NCI-H2107 treated with DMSO at 0.1 percent for 48 hours (cell line): ENCODE measurements at regions not wholly inside any gene's neighbourhood (a gene's known extent, or its start where the extent isn't known, plus 50 kb on each side); places are given as distances from the start of the nearest gene placed in this dataset.
"Not testable (repeated sequence)": the region's sequence is repeated elsewhere in the genome, so short reads cannot be mapped to it uniquely, and the experiment has no call there.

Experiments used
- DNase-seq: peaks from one replicate; lab custom pipeline; 2025; ENCODE audit not compliant: unreplicated experiment; lab: John Stamatoyannopoulos, UW

- DNase-seq: no peak
Observed at GRCh38 chr13:95388420-95389079, 87.3 kb upstream of the ABCC4 start.

- DNase-seq: no peak
Observed at GRCh38 chr13:95391362-95391761, 90.1 kb upstream of the ABCC4 start.

GRCh38 chr13:95391785-95392184, 90.5 kb upstream of the ABCC4 start:
- no peak for DNase-seq

- no peak for DNase-seq
Observed at GRCh38 chr13:95392597-95392996, 91.3 kb upstream of the ABCC4 start.

- DNase-seq: no peak
Observed at GRCh38 chr13:95403349-95404140, 102.3 kb upstream of the ABCC4 start.

- peak; percentile 37 for DNase-seq
Observed at GRCh38 chr13:95404141-95404882, 103.1 kb upstream of the ABCC4 start.

- no peak for DNase-seq
Observed at GRCh38 chr13:95406176-95406575, 104.9 kb upstream of the ABCC4 start.

- no peak for DNase-seq
Observed at GRCh38 chr13:95411428-95412040, 110.3 kb upstream of the ABCC4 start.

GRCh38 chr13:95418946-95419345, 117.7 kb upstream of the ABCC4 start:
- DNase-seq: no peak

GRCh38 chr13:95420501-95420900, 119.2 kb upstream of the ABCC4 start:
- DNase-seq: no peak

GRCh38 chr13:95426631-95427030, 125.4 kb upstream of the ABCC4 start:
- DNase-seq: no peak

- not testable (repeated sequence) for DNase-seq
Observed at GRCh38 chr13:95430525-95430924, 122.0 kb upstream of the CLDN10 start.

- DNase-seq: no peak
Observed at GRCh38 chr13:95432141-95432540, 120.4 kb upstream of the CLDN10 start.

- DNase-seq: no peak
Observed at GRCh38 chr13:95433537-95433936, 119.0 kb upstream of the CLDN10 start.

- no peak for DNase-seq
Observed at GRCh38 chr13:95434111-95434510, 118.4 kb upstream of the CLDN10 start.

GRCh38 chr13:95437561-95437960, 115.0 kb upstream of the CLDN10 start:
- no peak for DNase-seq

GRCh38 chr13:95438297-95438696, 114.2 kb upstream of the CLDN10 start:
- DNase-seq: no peak

GRCh38 chr13:95440441-95441088, 112.0 kb upstream of the CLDN10 start:
- DNase-seq: no peak

GRCh38 chr13:95441326-95441725, 111.2 kb upstream of the CLDN10 start:
- DNase-seq: no peak

- DNase-seq: no peak
Observed at GRCh38 chr13:95444006-95444730, 108.4 kb upstream of the CLDN10 start.
